ENCODE measurements at regions not wholly inside any gene's neighbourhood (a gene's known extent, or its start where the extent isn't known, plus 50 kb on each side); places are given as distances from the start of the nearest gene placed in this dataset.

DNA sequence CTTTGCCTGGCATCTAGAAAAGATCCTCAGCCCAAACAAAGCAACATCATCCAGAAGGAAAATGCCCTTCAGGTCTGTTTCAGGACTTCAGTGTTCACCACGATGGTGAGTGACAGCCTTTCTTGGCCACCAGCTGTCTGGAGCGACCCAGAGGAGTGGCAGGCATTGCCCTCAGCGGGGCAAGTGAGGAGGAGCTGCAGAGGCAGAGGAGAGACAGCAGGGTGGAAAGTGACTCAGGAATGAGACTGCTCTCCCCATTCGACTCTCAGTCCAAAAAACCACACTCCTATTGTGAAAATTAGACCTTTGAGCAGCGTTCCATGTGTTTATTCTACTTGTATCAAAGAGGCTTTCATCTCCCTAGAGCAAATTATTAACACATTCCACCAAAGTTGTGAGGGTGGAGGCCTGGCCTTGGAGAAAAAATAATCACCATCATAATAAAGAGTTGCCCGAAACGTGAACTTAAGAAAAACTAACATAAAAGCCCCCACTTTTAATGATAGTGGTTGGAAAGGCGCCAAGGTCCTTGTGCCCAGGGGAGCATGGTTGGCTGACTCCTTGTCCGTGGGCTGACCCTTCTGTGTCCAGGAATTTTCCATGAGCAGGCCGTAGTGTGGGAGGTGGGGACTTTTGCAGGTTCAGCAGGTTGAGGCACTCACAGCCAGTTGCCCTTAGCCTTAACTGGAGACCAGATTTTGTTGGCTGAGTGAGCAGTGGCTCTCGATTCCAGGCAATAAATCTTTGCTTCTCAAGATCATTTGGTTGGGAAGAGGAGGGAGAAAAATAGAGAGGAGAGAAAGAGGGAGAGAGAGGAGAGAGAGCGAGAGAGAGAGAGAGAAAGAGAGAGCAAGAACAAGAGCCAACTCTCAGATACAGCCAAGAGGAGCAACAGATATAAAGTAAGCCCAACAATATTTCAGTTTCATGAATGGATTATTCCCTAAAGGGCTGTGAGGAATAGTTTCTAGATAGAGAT is 125.9 kb upstream of the ANKRD55 start (continued):
- TF ChIP-seq ISL2 (CRISPR knock-in tag; IDR thresholded peaks at IDR 0.05) (peak; percentile 98), ATF7 (IDR thresholded peaks at IDR 0.05) (no peak), ATF7 (CRISPR knock-in tag; IDR thresholded peaks at IDR 0.05) (peak; percentile 76; the same call in 1 of the 2 replicates), SNRNP70 (IDR thresholded peaks at IDR 0.05; ENCODE audit: low read depth, low read length) (no peak), ZNF672 (CRISPR knock-in tag; IDR thresholded peaks at IDR 0.05) (no peak), MEF2D (CRISPR knock-in tag; IDR thresholded peaks at IDR 0.05) (peak; percentile 44; the same call in 1 of the 2 replicates), NFIC (IDR thresholded peaks at IDR 0.05; ENCODE audit: low read length) (peak; percentile 97), TFAP4 (IDR thresholded peaks at IDR 0.05; ENCODE audit: borderline replicate concordance, low read depth) (peak; percentile 85), SRF (IDR thresholded peaks at IDR 0.05; ENCODE audit: low read depth, low read length) (no peak), HDAC2 (CRISPR knock-in tag; IDR thresholded peaks at IDR 0.05) (peak; percentile 89), HES4 (CRISPR knock-in tag; IDR thresholded peaks at IDR 0.05; ENCODE audit: borderline replicate concordance) (no peak), HOXA9 (CRISPR knock-in tag; IDR thresholded peaks at IDR 0.05; ENCODE audit: borderline replicate concordance) (no peak), SRSF4 (IDR thresholded peaks at IDR 0.05; ENCODE audit: low read depth, low read length, poor library complexity, severe bottlenecking) (no peak), HMG20B (CRISPR knock-in tag; conservative IDR thresholded peaks at IDR 0.05) (peak; percentile 63), TRIM22 (IDR thresholded peaks at IDR 0.05) (no peak), ZNF292 (CRISPR knock-in tag; IDR thresholded peaks at IDR 0.05; ENCODE audit: borderline replicate concordance, low read depth) (peak; percentile 92), CHD4 (IDR thresholded peaks at IDR 0.05; ENCODE audit: borderline replicate concordance, low read length) (no peak; the same call in 1 of the 2 replicates)
- TF ChIP-seq, protein P1, sequence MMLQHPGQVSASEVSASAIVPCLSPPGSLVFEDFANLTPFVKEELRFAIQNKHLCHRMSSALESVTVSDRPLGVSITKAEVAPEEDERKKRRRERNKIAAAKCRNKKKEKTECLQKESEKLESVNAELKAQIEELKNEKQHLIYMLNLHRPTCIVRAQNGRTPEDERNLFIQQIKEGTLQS (CRISPR knock-in tag; IDR thresholded peaks at IDR 0.05) = peak; percentile 46; the same call in 1 of the 2 replicates
- TF ChIP-seq, protein P2, sequence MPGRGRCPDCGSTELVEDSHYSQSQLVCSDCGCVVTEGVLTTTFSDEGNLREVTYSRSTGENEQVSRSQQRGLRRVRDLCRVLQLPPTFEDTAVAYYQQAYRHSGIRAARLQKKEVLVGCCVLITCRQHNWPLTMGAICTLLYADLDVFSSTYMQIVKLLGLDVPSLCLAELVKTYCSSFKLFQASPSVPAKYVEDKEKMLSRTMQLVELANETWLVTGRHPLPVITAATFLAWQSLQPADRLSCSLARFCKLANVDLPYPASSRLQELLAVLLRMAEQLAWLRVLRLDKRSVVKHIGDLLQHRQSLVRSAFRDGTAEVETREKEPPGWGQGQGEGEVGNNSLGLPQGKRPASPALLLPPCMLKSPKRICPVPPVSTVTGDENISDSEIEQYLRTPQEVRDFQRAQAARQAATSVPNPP (CRISPR knock-in tag; IDR thresholded peaks at IDR 0.05) = no peak; the same call in 1 of the 2 replicates
- TF ChIP-seq, protein P3, sequence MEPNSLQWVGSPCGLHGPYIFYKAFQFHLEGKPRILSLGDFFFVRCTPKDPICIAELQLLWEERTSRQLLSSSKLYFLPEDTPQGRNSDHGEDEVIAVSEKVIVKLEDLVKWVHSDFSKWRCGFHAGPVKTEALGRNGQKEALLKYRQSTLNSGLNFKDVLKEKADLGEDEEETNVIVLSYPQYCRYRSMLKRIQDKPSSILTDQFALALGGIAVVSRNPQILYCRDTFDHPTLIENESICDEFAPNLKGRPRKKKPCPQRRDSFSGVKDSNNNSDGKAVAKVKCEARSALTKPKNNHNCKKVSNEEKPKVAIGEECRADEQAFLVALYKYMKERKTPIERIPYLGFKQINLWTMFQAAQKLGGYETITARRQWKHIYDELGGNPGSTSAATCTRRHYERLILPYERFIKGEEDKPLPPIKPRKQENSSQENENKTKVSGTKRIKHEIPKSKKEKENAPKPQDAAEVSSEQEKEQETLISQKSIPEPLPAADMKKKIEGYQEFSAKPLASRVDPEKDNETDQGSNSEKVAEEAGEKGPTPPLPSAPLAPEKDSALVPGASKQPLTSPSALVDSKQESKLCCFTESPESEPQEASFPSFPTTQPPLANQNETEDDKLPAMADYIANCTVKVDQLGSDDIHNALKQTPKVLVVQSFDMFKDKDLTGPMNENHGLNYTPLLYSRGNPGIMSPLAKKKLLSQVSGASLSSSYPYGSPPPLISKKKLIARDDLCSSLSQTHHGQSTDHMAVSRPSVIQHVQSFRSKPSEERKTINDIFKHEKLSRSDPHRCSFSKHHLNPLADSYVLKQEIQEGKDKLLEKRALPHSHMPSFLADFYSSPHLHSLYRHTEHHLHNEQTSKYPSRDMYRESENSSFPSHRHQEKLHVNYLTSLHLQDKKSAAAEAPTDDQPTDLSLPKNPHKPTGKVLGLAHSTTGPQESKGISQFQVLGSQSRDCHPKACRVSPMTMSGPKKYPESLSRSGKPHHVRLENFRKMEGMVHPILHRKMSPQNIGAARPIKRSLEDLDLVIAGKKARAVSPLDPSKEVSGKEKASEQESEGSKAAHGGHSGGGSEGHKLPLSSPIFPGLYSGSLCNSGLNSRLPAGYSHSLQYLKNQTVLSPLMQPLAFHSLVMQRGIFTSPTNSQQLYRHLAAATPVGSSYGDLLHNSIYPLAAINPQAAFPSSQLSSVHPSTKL (CRISPR knock-in tag; IDR thresholded peaks at IDR 0.05) = peak; percentile 94

Data from HepG2 (cell line).